IPS DF 6.9 (cell line): ENCODE measurements at regions not wholly inside any gene's neighbourhood (a gene's known extent, or its start where the extent isn't known, plus 50 kb on each side); places are given as distances from the start of the nearest gene placed in this dataset.

ENCODE experiments used
- DNase-seq: peaks from one replicate; pipeline ENCODE4 v3.0.0-alpha.2; 2013; ENCODE audit warnings: low read depth, low spot score
- H3K27ac ChIP-seq: one replicate; pipeline ENCODE4 v1.5.1; 2013; ENCODE audit warnings: low read length, control low read depth
- H3K27me3 ChIP-seq: 2 replicates; pipeline ENCODE4 v1.6.1; 2013; ENCODE audit warnings: mild to moderate bottlenecking, low read length; ENCODE audit not compliant: control insufficient read depth, insufficient read depth
- H3K36me3 ChIP-seq: 2 replicates; pipeline ENCODE4 v1.6.1; 2013; ENCODE audit warnings: low read length; ENCODE audit not compliant: control insufficient read depth, insufficient read depth
- H3K4me1 ChIP-seq: 2 replicates; pipeline ENCODE4 v1.6.1; 2013; ENCODE audit warnings: low read length; ENCODE audit not compliant: control insufficient read depth, insufficient read depth
- H3K4me3 ChIP-seq: 2 replicates; pipeline ENCODE4 v1.5.1; 2013; ENCODE audit warnings: mild to moderate bottlenecking, low read length
- H3K9me3 ChIP-seq: 2 replicates; pipeline ENCODE4 v1.6.1; 2013; ENCODE audit warnings: low read length, inconsistent platforms; ENCODE audit not compliant: control insufficient read depth, insufficient read depth
- WGBS: extraction: QIAGEN DNeasy Blood & Tissue Kit; methylation state at CpG from one replicate; pipeline ENCODE4 v1.1.7; 2013; ENCODE audit warnings: mixed read lengths, missing lambda C conversion rate; ENCODE audit not compliant: insufficient read length, insufficient coverage; 5-methylcytosine and 5-hydroxymethylcytosine counted together

DNA sequence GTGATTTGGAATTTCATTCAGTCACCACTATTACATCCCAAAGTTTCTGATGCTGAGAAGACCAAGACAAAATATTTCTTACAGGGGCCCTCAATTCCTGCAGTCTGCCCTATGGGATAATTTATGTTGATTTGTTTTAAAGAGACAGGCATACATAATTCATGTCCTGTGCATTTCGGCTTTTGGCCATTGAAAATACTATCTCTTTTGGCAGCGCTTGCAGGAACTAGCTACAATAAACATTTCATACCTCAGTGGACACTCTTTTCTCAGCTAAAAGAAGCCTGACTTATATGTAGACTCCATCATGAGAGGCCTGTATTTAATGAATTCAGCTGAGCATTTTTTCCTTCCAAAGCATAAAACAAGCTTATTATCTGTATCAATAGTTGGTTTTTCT is 451.9 kb upstream of the C9orf72 start:
- H3K4me3 ChIP-seq: no peak overlapping the region
- H3K4me1 ChIP-seq: no peaks in the 10 kb centered on the region
- DNase-seq: no peak
- H3K9me3 ChIP-seq: no peaks in the 10 kb centered on the region
- WGBS: no CpG with 5 or more reads among the region's 2 CpGs
- H3K36me3 ChIP-seq: no peaks in the 10 kb centered on the region
- H3K27me3 ChIP-seq: no peaks in the 10 kb centered on the region
- no peak overlapping the region for H3K27ac ChIP-seq

DNA sequence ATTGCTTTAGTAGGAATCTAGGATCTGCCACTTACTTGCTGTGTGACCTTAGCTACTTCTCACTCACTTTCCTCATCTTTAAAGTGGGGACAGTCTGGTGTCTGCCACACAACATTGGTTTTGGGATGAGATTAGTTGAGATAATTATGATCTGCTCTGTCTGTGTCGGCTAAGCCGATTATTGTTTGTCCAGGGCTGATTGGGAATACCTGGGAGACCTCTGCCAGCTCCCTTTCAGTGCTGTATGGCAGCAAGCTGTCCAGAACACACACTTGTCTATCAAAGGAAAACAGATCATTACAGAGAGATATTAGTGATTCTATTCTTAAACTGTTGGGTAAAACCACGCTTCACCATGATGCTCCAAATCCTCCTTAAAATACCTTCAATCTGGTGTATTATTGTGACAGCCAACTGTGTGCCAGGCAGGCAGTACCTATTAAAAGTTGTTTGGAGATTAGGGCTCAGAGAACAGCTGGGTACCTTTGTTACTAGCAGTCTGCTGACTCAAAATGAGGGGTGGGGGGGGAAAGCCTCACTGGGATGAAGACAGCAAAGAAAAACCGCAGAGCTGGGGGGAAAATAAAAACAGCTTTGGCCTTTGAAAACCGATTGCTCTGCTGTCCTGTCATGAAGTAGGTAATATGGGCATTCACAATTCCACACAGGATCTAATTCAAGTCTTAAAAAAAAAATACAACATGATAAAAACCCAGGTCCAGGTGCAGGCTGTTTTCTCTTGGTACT is 458.4 kb upstream of the C9orf72 start:
- Histone ChIP-seq H3K27ac (no peak overlapping the region), H3K4me3 (no peak overlapping the region), H3K9me3 (no peaks in the 10 kb centered on the region), H3K4me1 (0 out of 2 replicates have a peak, but pooled peaks cover 1% of the 10 kb centered on the region), H3K36me3 (no peaks in the 10 kb centered on the region), H3K27me3 (no peaks in the 10 kb centered on the region)
- no peak for DNase-seq
- WGBS: no CpG with 5 or more reads among the region's 5 CpGs

DNA sequence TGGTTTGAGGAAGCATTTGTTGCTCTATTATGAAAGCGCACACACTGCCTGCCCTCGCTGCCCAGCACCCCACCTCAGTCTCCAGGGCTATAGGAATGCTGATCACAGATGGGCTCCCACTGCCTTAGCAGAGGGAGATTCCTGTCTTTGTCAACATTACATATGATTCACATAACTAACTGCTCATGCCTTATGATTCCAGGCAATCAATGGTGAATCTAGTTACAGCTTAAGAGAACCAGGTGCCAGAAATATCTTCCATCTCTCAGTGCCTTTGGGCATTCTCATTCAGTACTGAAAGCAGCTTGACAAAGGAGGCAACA is 458.9 kb upstream of the C9orf72 start:
- no peak overlapping the region for H3K27ac ChIP-seq
- no peak overlapping the region for H3K4me3 ChIP-seq
- H3K27me3 ChIP-seq: no peaks in the 10 kb centered on the region
- DNase-seq: no peak
- 0 out of 2 replicates have a peak, but pooled peaks cover 1% of the 10 kb centered on the region for H3K4me1 ChIP-seq
- WGBS: no CpG with 5 or more reads among the region's 2 CpGs
- no peaks in the 10 kb centered on the region for H3K36me3 ChIP-seq
- H3K9me3 ChIP-seq: no peaks in the 10 kb centered on the region

DNA sequence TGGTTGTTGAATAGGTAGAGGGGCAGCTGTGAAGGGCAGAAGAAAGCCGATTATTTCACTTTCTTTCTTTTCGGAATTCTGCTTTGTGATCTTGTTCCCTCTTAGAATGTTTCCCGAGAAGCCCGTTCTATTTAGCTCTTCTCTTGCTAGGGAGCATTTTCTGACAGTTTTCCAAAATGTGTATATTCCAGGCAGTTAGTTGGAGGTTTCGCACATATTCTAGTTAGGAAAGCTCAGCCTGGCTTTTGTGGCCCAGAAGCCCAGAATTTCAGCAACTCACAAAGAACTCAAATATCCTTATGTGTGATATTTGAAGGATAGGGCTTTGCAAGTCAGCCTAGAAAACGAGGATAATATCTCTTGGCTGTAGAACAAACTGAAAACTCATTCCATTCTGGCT is 461.0 kb upstream of the C9orf72 start:
- no peaks in the 10 kb centered on the region for H3K9me3 ChIP-seq
- no peaks in the 10 kb centered on the region for H3K36me3 ChIP-seq
- 0 out of 2 replicates have a peak, but pooled peaks cover 1% of the 10 kb centered on the region for H3K4me1 ChIP-seq
- DNase-seq: no peak
- H3K27ac ChIP-seq: no peak overlapping the region
- no CpG with 5 or more reads among the region's 6 CpGs for WGBS
- no peak overlapping the region for H3K4me3 ChIP-seq
- H3K27me3 ChIP-seq: no peaks in the 10 kb centered on the region

DNA sequence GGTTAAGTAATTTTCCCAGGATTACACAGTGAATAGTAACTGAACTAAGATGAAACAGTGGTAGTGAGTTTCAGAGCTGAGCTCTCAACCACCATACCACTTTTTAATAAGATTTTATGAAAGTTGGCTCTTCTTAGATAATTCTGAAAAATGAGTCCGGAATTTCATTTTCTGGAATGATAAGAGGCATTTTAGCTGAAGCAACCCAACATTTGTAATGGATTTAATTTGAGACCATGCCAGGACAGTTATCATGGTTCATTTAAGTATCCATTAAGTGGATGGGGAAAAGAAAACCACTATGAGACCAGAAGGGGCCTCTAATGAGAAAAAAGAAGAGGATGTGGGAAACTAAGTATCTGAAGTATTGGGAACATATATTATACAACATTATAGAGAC is 464.7 kb upstream of the C9orf72 start:
- Histone ChIP-seq H3K27me3 (no peaks in the 10 kb centered on the region), H3K4me3 (no peak overlapping the region), H3K9me3 (no peaks in the 10 kb centered on the region), H3K27ac (no peak overlapping the region), H3K36me3 (no peaks in the 10 kb centered on the region), H3K4me1 (no peaks in the 10 kb centered on the region)
- DNase-seq: no peak
- no CpG with 5 or more reads among the region's 1 CpG for WGBS

DNA sequence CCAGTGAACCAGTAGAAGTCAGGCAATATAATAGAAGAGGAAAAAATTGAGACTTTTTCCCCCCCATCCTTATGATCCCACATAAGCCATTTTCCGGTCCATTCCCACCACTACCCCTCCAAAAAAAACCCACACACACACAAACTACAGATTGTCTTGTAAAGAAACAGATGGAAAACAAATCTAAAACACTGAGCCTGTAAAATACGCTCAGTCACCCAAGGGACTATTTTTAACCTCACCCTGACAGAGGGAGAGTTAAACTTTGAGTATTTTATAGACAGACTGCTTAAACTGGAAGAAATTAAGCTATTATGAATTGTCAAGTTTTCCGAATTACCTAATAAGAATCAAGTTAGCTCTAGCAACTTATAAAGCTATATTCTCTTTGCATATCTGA is 471.8 kb upstream of the C9orf72 start:
- no peak for DNase-seq
- no peak overlapping the region for H3K27ac ChIP-seq
- no peaks in the 10 kb centered on the region for H3K27me3 ChIP-seq
- no peak overlapping the region for H3K4me3 ChIP-seq
- H3K4me1 ChIP-seq: no peaks in the 10 kb centered on the region
- 100% methylated on average over 1 of the region's 3 CpGs for WGBS
- no peaks in the 10 kb centered on the region for H3K9me3 ChIP-seq
- H3K36me3 ChIP-seq: no peaks in the 10 kb centered on the region

DNA sequence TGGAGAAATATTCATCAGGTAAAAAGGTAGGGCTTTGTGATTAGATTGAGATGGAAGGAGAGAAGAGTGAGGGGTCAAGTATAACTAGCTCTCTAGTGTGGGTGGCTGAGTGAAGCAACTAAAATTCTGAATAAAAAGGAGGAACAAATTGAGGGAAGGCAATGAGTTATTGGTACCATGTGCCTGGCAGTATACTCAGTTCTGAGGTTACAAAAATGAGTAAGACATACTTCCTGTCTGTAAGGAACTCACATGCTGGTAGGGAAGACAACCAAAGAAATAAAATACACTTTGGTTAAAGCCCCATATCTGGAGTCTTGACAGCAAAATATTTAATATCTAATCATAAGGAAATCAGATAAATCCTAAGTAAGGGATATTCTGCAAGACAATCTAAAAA is 476.8 kb upstream of the C9orf72 start:
- no peaks in the 10 kb centered on the region for H3K36me3 ChIP-seq
- no peak overlapping the region for H3K27ac ChIP-seq
- H3K9me3 ChIP-seq: no peaks in the 10 kb centered on the region
- no peaks in the 10 kb centered on the region for H3K4me1 ChIP-seq
- no peaks in the 10 kb centered on the region for H3K27me3 ChIP-seq
- no peak for DNase-seq
- H3K4me3 ChIP-seq: no peak overlapping the region

DNA sequence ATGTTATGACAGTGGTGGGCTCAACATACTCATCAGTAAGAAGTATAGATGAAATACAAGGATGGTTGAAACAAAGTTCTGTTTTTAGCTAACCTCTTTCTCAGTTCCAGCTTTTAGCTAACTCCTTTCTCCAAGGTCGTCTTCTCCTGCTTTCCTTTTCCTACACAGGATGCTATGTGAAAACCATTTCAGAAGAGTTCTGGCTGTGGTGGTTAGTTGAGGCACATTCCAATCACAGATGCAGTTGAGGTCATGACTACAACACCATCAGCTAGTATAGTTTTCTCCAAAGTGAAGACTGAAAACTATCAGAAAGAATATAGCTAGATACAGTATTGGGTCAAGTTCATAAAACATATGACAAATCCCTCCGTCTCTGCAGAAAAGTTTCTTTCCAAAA is 477.7 kb upstream of the C9orf72 start:
- WGBS: no CpG with 5 or more reads among the region's 2 CpGs
- no peaks in the 10 kb centered on the region for H3K9me3 ChIP-seq
- H3K36me3 ChIP-seq: no peaks in the 10 kb centered on the region; the same call in 1 of the 2 replicates
- no peak for DNase-seq
- no peaks in the 10 kb centered on the region for H3K4me1 ChIP-seq
- no peak overlapping the region for H3K27ac ChIP-seq
- H3K27me3 ChIP-seq: no peaks in the 10 kb centered on the region
- no peak overlapping the region for H3K4me3 ChIP-seq

DNA sequence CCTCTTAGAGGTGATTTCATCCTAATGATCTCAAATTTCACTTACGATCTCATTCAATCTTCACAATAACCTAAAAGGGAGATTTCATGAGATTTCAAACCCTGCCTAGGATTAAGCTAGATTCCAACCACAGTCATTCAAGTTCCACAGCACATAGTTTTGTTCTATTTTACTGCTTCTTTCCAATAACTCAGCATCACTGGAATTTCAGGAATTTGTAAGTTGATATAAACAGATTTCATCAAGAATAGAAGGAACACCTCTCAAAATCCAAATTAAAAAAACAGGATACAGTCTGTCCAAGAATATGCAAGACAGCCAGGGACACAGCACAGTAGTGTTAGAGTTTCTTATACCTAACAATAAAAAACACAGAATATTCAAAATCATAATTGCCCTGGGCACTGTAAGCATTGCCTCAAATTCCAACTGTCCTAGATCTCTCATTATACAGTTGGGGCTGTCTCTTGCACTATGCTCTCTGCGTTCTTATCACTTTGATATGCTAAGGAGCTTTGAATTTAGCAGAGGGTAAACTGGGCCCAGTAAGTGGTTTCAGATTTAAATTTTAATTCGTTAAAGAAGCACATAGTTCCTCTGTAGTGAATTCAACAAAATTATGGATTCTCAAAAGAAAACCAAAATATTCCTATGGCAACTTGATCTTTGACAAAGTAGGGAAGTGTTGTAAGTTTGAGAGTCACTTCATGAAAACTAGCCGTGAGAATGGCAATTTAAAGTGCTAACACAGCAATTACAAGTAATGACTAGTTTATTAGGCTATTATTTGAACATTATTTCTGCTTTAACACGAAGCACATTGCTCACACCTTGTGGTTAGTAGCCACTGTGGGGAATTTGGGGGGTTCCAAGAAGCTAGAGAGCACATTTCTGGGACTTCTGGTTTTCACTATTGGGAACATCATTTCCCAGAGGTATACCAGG is 478.6 kb upstream of the C9orf72 start:
- no peaks in the 10 kb centered on the region for H3K4me1 ChIP-seq
- DNase-seq: no peak
- H3K27ac ChIP-seq: no peak overlapping the region
- no peaks in the 10 kb centered on the region for H3K27me3 ChIP-seq
- WGBS: no CpG with 5 or more reads among the region's 5 CpGs
- H3K4me3 ChIP-seq: no peak overlapping the region
- H3K36me3 ChIP-seq: no peaks in the 10 kb centered on the region; the same call in 1 of the 2 replicates
- H3K9me3 ChIP-seq: no peaks in the 10 kb centered on the region

DNA sequence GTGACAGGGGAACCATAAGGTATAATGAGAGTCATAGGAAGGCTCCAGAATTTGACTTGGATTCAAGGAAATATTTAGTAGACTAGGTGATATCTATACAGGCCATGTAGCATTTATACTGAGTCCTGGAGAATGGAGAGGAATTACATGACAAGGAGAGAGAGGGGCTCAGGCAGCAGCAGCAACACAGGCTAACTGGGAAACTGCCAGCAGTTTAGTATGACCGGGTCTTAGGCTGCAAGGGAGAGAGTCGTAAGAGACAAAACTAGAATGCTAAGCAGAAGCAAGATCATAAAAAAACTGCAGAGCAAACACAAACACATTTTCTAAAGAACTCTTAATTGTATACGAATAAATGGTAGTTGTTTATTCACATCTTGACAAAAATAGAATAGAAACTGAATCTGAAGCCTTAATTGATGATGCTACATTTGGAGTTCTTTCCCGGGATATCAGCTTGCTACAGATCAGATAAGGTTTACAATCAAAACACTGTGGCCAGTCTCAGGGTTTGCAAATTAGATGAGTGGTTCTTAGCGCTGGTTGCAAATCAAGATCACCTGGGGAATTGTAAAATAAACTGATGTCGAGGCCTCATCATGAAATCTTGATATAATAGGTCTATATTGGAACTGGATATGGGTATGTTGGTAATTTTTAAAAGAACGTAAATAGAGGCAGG is 480.0 kb upstream of the C9orf72 start:
- H3K9me3 ChIP-seq: no peaks in the 10 kb centered on the region
- H3K4me3 ChIP-seq: no peak overlapping the region
- no CpG with 5 or more reads among the region's 7 CpGs for WGBS
- H3K27me3 ChIP-seq: no peaks in the 10 kb centered on the region
- no peak overlapping the region for H3K27ac ChIP-seq
- H3K4me1 ChIP-seq: no peaks in the 10 kb centered on the region
- H3K36me3 ChIP-seq: no peaks in the 10 kb centered on the region; the same call in 1 of the 2 replicates
- no peak for DNase-seq
